ENCODE measurements at regions not wholly inside any gene's neighbourhood (a gene's known extent, or its start where the extent isn't known, plus 50 kb on each side); places are given as distances from the start of the nearest gene placed in this dataset.

- Histone ChIP-seq H3K4me1 (ENCODE audit: insufficient read depth, insufficient read length) (no peaks in the 10 kb centered on the region), H3K9me3 (ENCODE audit: insufficient read depth, low read length) (no peaks in the 10 kb centered on the region), H3K4me3 (ENCODE audit: insufficient read length, low read depth) (no peak overlapping the region), H3K27me3 (ENCODE audit: insufficient read depth, insufficient read length) (no peaks in the 10 kb centered on the region), H3K9ac (ENCODE audit: insufficient read length, low read depth) (no peak overlapping the region), H3K36me3 (ENCODE audit: insufficient read depth, insufficient read length, low read length) (no peaks in the 10 kb centered on the region)
- no peak for TF ChIP-seq YY1 (IDR thresholded peaks at IDR 0.05; ENCODE audit: insufficient read depth, insufficient read length)
- TF ChIP-seq ZNF274 (IDR thresholded peaks at IDR 0.05; ENCODE audit: low read depth, low read length): no peak
- TF ChIP-seq SUZ12 (IDR thresholded peaks at IDR 0.05; ENCODE audit: extremely low read depth, insufficient read depth, insufficient read length): no peak
- no peak for DNase-seq (ENCODE audit: low read depth, low spot score)
Measured at GRCh38 chr9:14501366-14501765, 187.4 kb upstream of the NFIB start.

- no peak for DNase-seq (ENCODE audit: low read depth, low spot score)
- TF ChIP-seq SUZ12 (IDR thresholded peaks at IDR 0.05; ENCODE audit: extremely low read depth, insufficient read depth, insufficient read length) (no peak), ZNF274 (IDR thresholded peaks at IDR 0.05; ENCODE audit: low read depth, low read length) (no peak), YY1 (IDR thresholded peaks at IDR 0.05; ENCODE audit: insufficient read depth, insufficient read length) (no peak)
Measured at GRCh38 chr9:14500705-14501104, 186.8 kb upstream of the NFIB start.

GRCh38 chr9:14499976-14500375 is 186.0 kb upstream of the NFIB start:
- TF ChIP-seq ZNF274 (IDR thresholded peaks at IDR 0.05; ENCODE audit: low read depth, low read length): no peak
- no peak for TF ChIP-seq SUZ12 (IDR thresholded peaks at IDR 0.05; ENCODE audit: extremely low read depth, insufficient read depth, insufficient read length)
- no peak for TF ChIP-seq YY1 (IDR thresholded peaks at IDR 0.05; ENCODE audit: insufficient read depth, insufficient read length)
- DNase-seq (ENCODE audit: low read depth, low spot score): no peak
- Histone ChIP-seq H3K9ac (ENCODE audit: insufficient read length, low read depth) (no peak overlapping the region), H3K36me3 (ENCODE audit: insufficient read depth, insufficient read length, low read length) (no peaks in the 10 kb centered on the region), H3K9me3 (ENCODE audit: insufficient read depth, low read length) (no peaks in the 10 kb centered on the region), H3K4me3 (ENCODE audit: insufficient read length, low read depth) (no peak overlapping the region), H3K4me1 (ENCODE audit: insufficient read depth, insufficient read length) (no peaks in the 10 kb centered on the region), H3K27me3 (ENCODE audit: insufficient read depth, insufficient read length) (no peaks in the 10 kb centered on the region)

More at GRCh38 chr9:14500705-14501104, 186.8 kb upstream of the NFIB start:
- Histone ChIP-seq H3K27me3 (ENCODE audit: insufficient read depth, insufficient read length) (no peaks in the 10 kb centered on the region), H3K4me3 (ENCODE audit: insufficient read length, low read depth) (no peak overlapping the region), H3K36me3 (ENCODE audit: insufficient read depth, insufficient read length, low read length) (no peaks in the 10 kb centered on the region), H3K9ac (ENCODE audit: insufficient read length, low read depth) (no peak overlapping the region), H3K4me1 (ENCODE audit: insufficient read depth, insufficient read length) (no peaks in the 10 kb centered on the region), H3K9me3 (ENCODE audit: insufficient read depth, low read length) (no peaks in the 10 kb centered on the region)

GRCh38 chr9:14498824-14499223 is 184.9 kb upstream of the NFIB start:
- no peaks in the 10 kb centered on the region for H3K27me3 ChIP-seq (ENCODE audit: insufficient read depth, insufficient read length)
- TF ChIP-seq ZNF274 (IDR thresholded peaks at IDR 0.05; ENCODE audit: low read depth, low read length): no peak
- no peak for TF ChIP-seq SUZ12 (IDR thresholded peaks at IDR 0.05; ENCODE audit: extremely low read depth, insufficient read depth, insufficient read length)
- no peak for TF ChIP-seq YY1 (IDR thresholded peaks at IDR 0.05; ENCODE audit: insufficient read depth, insufficient read length)
- no peak overlapping the region for H3K4me3 ChIP-seq (ENCODE audit: insufficient read length, low read depth)
- no peaks in the 10 kb centered on the region for H3K36me3 ChIP-seq (ENCODE audit: insufficient read depth, insufficient read length, low read length)
- no peak for DNase-seq (ENCODE audit: low read depth, low spot score)
- no peaks in the 10 kb centered on the region for H3K4me1 ChIP-seq (ENCODE audit: insufficient read depth, insufficient read length)
- no peak overlapping the region for H3K9ac ChIP-seq (ENCODE audit: insufficient read length, low read depth)
- H3K9me3 ChIP-seq (ENCODE audit: insufficient read depth, low read length): no peaks in the 10 kb centered on the region

- Histone ChIP-seq H3K9me3 (ENCODE audit: insufficient read depth, low read length) (no peaks in the 10 kb centered on the region), H3K36me3 (ENCODE audit: insufficient read depth, insufficient read length, low read length) (no peaks in the 10 kb centered on the region), H3K4me3 (ENCODE audit: insufficient read length, low read depth) (no peak overlapping the region), H3K27me3 (ENCODE audit: insufficient read depth, insufficient read length) (no peaks in the 10 kb centered on the region), H3K4me1 (ENCODE audit: insufficient read depth, insufficient read length) (no peaks in the 10 kb centered on the region), H3K9ac (ENCODE audit: insufficient read length, low read depth) (no peak overlapping the region)
- DNase-seq (ENCODE audit: low read depth, low spot score): no peak
- TF ChIP-seq YY1 (IDR thresholded peaks at IDR 0.05; ENCODE audit: insufficient read depth, insufficient read length): no peak
- no peak for TF ChIP-seq ZNF274 (IDR thresholded peaks at IDR 0.05; ENCODE audit: low read depth, low read length)
- no peak for TF ChIP-seq SUZ12 (IDR thresholded peaks at IDR 0.05; ENCODE audit: extremely low read depth, insufficient read depth, insufficient read length)
Measured at GRCh38 chr9:14497476-14497875, 183.5 kb upstream of the NFIB start.

GRCh38 chr9:14488421-14489190 is 174.7 kb upstream of the NFIB start:
- H3K9ac ChIP-seq (ENCODE audit: insufficient read length, low read depth): no peak overlapping the region
- no peaks in the 10 kb centered on the region for H3K27me3 ChIP-seq (ENCODE audit: insufficient read depth, insufficient read length)
- H3K36me3 ChIP-seq (ENCODE audit: insufficient read depth, insufficient read length, low read length): no peaks in the 10 kb centered on the region
- DNase-seq (ENCODE audit: low read depth, low spot score): no peak
- no peaks in the 10 kb centered on the region for H3K4me1 ChIP-seq (ENCODE audit: insufficient read depth, insufficient read length)
- no peaks in the 10 kb centered on the region for H3K9me3 ChIP-seq (ENCODE audit: insufficient read depth, low read length)
- no peak overlapping the region for H3K4me3 ChIP-seq (ENCODE audit: insufficient read length, low read depth)
- TF ChIP-seq SUZ12 (IDR thresholded peaks at IDR 0.05; ENCODE audit: extremely low read depth, insufficient read depth, insufficient read length): no peak
- TF ChIP-seq YY1 (IDR thresholded peaks at IDR 0.05; ENCODE audit: insufficient read depth, insufficient read length): no peak
- TF ChIP-seq ZNF274 (IDR thresholded peaks at IDR 0.05; ENCODE audit: low read depth, low read length): no peak

- no peak for DNase-seq (ENCODE audit: low read depth, low spot score)
- no peaks in the 10 kb centered on the region for H3K36me3 ChIP-seq (ENCODE audit: insufficient read depth, insufficient read length, low read length)
- no peaks in the 10 kb centered on the region for H3K9me3 ChIP-seq (ENCODE audit: insufficient read depth, low read length)
- no peaks in the 10 kb centered on the region for H3K27me3 ChIP-seq (ENCODE audit: insufficient read depth, insufficient read length)
- no peak overlapping the region for H3K9ac ChIP-seq (ENCODE audit: insufficient read length, low read depth)
- H3K4me1 ChIP-seq (ENCODE audit: insufficient read depth, insufficient read length): no peaks in the 10 kb centered on the region
- TF ChIP-seq ZNF274 (IDR thresholded peaks at IDR 0.05; ENCODE audit: low read depth, low read length) (no peak), SUZ12 (IDR thresholded peaks at IDR 0.05; ENCODE audit: extremely low read depth, insufficient read depth, insufficient read length) (no peak), YY1 (IDR thresholded peaks at IDR 0.05; ENCODE audit: insufficient read depth, insufficient read length) (no peak)
- no peak overlapping the region for H3K4me3 ChIP-seq (ENCODE audit: insufficient read length, low read depth)
Measured at GRCh38 chr9:14487547-14488185, 173.7 kb upstream of the NFIB start.

Measured in NT2/D1 (cell line).